ENCODE measurements at regions not wholly inside any gene's neighbourhood (a gene's known extent, or its start where the extent isn't known, plus 50 kb on each side); places are given as distances from the start of the nearest gene placed in this dataset.
"Not testable (repeated sequence)": the region's sequence is repeated elsewhere in the genome, so short reads cannot be mapped to it uniquely, and the experiment has no call there.

- in situ Hi-C loops (cut with HindIII; ENCODE audit: low sequenced_read_pairs) = no loop called here
Observed at GRCh38 chr1:58966917-58967740, 183.3 kb upstream of the JUN start.

DNA sequence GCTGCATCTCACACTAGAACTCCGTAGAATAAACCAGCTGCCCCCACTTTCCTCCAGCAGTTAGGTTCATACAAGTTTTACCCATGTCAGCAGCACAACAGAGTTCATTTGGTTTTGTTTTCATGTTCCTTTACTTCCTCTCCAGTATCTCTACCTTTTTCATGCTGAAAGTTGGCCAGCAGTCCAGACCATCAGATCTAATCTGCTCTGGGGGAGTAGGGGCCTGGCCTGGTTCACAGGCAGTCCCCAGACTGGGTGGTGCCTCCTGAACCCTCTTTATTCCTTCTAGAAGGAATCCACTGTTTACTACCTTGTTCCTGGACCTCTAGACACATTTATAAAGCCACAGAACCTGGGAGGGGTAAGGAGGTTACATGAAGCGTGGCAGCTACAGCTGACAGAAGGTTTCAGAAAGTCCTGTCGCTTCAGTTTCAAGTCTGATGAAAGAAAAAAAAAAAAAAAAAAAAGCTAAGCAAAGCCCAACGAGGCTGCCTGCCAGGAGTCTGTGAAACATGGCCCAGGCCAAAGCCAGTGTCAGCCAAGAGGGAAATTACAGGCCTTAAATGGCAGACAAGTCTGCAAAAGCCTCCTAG is 184.6 kb upstream of the JUN start:
- in situ Hi-C loops (cut with HindIII; ENCODE audit: low sequenced_read_pairs) = no loop called here

GRCh38 chr1:58969176-58969575 is 185.3 kb upstream of the JUN start:
- in situ Hi-C loops (cut with HindIII; ENCODE audit: low sequenced_read_pairs) = not testable (repeated sequence)

- in situ Hi-C loops (cut with HindIII; ENCODE audit: low sequenced_read_pairs) = no loop called here
Observed at GRCh38 chr1:58971629-58972140, 187.8 kb upstream of the JUN start.

GRCh38 chr1:58975888-58976287 is 192.0 kb upstream of the JUN start:
- in situ Hi-C loops (cut with HindIII; ENCODE audit: low sequenced_read_pairs) = no loop called here

DNA sequence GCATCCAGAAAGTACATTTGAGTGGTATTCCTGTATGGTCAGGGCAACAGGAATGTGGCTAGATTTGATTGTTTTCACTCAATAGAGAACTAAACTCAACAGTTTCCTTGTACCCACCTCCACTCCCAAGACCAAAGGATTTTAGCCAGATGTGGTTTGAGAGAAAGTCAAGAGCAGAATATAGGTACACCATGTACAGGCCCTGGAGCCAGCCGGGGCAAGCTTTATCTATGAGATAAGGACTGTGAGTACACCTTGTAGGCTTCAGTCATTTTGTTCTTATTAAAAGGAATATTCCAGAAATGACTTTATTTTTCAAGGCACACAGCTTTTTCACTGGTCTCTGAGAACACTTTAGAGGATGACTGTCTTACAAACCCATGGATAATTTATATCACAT is 192.4 kb upstream of the JUN start:
- in situ Hi-C loops (cut with HindIII; ENCODE audit: low sequenced_read_pairs) = no loop called here

DNA sequence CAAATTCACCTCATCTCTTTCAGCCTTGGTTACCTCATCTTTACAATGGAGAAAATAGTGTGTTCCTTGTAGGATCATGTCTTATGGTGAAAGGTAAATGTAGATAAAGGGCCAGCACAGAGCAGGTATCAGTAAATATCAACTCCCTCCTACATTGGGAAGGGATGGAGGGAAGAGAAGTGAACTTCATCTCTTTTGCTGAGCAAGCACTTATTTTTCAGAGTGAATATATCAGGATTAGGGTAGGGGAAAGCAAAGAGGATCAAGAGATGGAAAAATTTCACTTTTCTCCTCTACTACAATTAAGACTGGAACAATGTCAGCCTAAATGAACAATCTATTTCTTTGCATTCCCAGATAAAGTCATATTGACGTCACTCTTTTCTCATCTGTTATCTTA is 193.8 kb upstream of the JUN start:
- in situ Hi-C loops (cut with HindIII; ENCODE audit: low sequenced_read_pairs) = no loop called here

GRCh38 chr1:58978096-58978495 is 194.2 kb upstream of the JUN start:
- in situ Hi-C loops (cut with HindIII; ENCODE audit: low sequenced_read_pairs) = no loop called here

GRCh38 chr1:58979086-58979485 is 195.2 kb upstream of the JUN start:
- in situ Hi-C loops (cut with HindIII; ENCODE audit: low sequenced_read_pairs) = no loop called here

- in situ Hi-C loops (cut with HindIII; ENCODE audit: low sequenced_read_pairs) = no loop called here
Observed at GRCh38 chr1:58979677-58980076, 195.8 kb upstream of the JUN start.

DNA sequence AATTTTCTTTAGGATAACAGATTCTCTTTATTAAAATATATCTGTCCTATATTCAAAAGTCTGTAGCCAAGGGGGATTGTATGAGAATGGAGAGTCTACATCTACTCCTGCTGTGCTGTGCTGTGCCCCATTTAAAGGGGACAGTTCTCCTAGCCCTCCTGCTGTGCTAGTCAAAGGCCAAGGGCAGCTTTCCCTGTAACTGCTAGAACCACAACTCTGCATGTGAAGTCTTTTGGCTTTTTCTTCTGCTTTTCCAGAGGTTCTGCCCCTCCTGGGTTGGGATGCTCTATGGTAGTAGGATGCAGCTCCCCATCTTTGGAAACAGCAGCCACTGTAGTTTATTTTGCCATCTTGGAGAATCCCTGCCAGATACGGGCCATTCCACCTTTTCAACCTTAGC is 197.5 kb upstream of the JUN start:
- in situ Hi-C loops (cut with HindIII; ENCODE audit: low sequenced_read_pairs) = no loop called here

DNA sequence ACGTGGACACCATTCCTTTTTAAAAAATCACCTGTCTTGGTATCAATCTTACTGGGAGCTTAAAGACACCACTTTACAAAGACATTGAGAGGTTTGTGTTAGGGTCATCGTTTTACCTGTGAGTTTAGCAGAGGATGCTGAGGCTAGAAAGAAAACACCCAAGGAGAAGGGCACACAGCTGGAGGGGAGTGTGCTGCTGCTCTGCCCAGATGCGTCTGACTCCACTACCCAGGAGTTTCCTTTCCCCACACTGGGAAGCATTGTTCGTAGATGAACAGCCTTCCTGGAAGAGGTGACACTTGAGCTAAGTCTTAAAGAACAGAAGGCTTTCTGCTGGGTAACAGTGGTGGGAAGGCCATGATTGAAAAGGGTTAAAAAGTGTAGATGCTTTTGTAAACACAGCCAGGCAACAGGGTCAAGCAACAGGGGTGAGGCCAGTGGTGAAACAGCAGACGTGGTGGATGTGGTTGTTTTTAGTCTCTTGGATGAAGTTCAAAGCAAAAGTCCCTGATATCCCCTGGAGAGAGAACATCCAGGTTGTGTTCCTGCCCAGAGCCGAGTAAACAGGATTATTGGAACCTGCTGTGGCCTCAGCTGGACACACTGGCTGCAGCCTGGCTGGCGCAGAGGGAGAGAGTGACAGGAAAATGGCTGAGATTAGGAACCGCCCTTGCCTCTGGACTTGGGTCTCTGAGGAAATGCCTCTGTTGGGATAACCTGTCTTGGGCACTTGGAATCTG is 198.6 kb upstream of the JUN start:
- in situ Hi-C loops (cut with HindIII; ENCODE audit: low sequenced_read_pairs) = no loop called here

GRCh38 chr1:58983162-58983561 is 199.3 kb upstream of the JUN start:
- in situ Hi-C loops (cut with HindIII; ENCODE audit: low sequenced_read_pairs) = no loop called here

DNA sequence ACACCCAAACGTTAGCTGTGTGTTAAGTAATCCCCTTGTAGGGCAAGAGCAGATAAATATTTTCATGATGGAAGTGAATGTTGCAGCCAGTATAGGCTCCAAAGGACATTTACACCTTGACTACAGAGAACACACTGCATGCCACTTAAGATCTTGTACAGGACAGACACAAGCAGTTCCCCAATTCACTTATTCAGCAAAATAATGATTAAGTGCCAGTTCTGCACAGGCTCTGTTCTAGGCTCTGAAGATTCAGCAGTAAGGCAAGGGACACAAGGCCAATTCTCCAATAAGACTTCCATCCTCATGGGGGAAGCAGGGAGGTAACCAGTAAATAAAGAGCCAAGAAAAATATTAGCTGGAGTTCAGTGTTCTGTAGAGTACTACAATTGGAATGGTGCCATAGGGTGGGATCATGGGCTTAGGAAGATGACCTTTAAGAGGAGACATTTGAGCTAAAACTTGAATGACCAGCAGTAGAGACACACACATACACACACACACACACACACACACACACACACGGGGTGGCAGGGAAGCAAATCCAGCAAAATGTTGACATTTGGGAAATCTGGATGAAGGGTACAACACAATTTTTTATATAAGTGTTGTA is 199.9 kb upstream of the JUN start:
- in situ Hi-C loops (cut with HindIII; ENCODE audit: low sequenced_read_pairs) = no loop called here

DNA sequence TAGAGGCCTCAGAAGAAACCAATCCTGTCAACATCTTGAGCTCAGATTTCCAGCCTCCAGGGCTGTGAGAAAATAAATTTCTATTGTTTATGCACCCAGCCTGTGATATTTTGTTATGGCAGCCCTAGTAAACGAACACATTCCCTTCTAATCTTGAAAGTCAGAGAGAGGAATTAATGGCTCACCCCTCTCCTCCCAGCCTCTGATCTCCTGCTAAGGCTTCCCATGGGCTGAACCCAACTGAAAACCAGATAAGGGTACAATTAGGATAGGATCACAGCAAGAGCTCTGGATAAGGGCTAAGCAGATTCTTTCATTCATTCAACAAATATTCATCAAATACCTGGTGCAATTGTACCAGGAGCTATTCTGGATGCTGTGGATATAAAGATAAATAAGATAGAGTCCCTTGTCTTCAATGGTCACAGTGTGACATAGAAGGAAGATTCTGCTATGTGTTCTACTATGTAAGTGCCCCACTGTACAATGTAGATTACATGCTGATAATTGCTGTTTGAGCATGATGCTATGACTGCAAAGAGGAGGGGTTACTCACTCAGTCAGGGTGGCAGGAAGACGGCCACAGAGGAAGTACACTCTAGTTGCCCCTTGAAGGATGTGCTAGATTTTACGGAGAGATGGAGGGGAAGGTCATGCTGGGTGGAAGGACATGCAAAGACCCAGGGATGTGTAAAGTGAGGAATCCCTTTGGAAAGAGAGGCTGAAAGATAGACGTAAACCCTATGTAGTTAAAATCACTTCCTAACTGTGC is 203.3 kb upstream of the JUN start:
- in situ Hi-C loops (cut with HindIII; ENCODE audit: low sequenced_read_pairs) = no loop called here

GRCh38 chr1:58988752-58989151 is 204.9 kb upstream of the JUN start:
- in situ Hi-C loops (cut with HindIII; ENCODE audit: low sequenced_read_pairs) = no loop called here

DNA sequence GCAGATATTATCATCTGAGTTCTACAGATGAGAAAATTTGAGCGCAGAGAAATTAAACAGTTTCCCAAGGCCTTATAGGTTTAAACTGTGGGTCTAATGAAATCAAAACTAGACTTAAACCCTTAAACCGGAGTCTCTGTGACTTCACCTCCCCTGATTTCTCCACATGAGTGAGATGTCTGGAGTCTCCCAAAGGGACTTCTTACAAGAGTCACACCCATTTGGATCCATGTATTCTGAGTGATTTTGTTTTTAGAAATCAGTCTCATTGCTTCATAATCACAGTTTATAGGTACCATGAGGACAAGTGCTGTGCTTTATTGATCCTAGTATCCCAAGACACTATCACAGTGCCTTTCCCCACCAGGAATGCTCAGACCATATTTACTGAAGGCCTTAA is 206.0 kb upstream of the JUN start:
- in situ Hi-C loops (cut with HindIII; ENCODE audit: low sequenced_read_pairs) = no loop called here

DNA sequence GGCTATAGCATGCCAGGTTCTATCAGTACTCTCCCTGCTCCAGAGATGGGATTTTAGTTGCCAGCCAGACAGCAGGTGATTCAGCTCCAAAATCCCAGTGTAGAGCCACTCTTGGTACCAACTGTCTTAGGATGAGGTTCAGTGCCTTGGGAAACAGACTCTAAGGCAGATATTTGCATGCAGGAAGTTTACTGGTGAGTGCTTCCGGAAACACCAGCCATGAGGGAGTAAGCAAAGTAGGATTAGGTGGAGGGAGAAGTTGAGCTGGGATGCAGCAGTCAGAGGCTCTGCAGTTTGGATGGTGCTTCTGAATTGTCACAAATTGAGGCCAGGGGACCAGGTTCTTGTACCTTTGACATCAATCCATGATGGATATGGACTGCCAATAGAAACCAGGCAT is 207.5 kb upstream of the JUN start:
- in situ Hi-C loops (cut with HindIII; ENCODE audit: low sequenced_read_pairs) = no loop called here

DNA sequence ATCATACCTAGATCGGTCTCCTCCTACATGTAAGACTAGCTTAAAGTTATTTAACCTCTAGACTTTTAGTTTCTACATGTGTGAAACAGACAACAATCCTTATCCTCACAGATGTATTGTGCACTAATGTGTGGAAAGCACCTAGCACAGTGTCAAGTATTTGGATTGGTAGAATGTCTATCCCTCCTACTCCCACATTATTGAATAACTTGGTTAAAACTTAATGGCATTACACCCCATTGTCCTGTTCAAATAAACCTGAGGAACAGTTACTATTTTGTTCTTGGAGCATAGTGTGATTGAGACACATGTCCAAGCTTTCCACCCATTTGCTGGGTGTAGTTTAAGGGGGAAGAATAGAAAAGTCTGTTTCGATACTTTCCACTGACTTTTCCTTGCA is 208.8 kb upstream of the JUN start:
- in situ Hi-C loops (cut with HindIII; ENCODE audit: low sequenced_read_pairs) = no loop called here

DNA sequence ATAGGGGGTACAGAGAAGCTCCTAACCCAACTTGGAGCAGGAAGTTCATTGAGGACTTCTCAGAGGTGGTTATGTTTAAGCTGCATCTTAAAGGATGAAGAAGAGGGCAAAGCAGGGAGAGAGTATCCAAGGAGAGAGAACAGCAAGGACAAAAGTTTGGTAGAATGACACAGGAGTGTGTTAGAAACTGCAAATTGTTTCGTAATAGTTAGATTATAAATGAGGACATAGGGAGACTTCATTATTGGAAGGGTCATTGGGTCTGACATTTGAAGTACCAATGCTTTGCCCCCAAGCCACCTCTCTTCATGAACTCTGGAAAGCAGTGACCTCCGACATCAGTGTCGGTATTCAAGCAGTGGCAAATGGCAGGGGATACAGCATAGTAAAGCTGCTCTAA is 209.6 kb upstream of the JUN start:
- in situ Hi-C loops (cut with HindIII; ENCODE audit: low sequenced_read_pairs) = no loop called here

- in situ Hi-C loops (cut with HindIII; ENCODE audit: low sequenced_read_pairs) = no loop called here
Observed at GRCh38 chr1:58994664-58995063, 210.8 kb upstream of the JUN start.

All from DLD1 (cell line).